PC-3 (cell line): ENCODE measurements at regions not wholly inside any gene's neighbourhood (a gene's known extent, or its start where the extent isn't known, plus 50 kb on each side); places are given as distances from the start of the nearest gene placed in this dataset.

ENCODE experiments used
- ATAC-seq: fragments of 200-7000 bp; cut with Tn5 transposase; 2 replicates; pipeline ENCODE4 v1.9.1; 2020; ENCODE audit warnings: mild to moderate bottlenecking, moderate library complexity
- BruUV-seq: library from RNA; stranded (reverse); fragments of 400-500 nt; replicated peaks from 2 replicates; lab custom pipeline; 2021; lab: Mats Ljungman, UMichigan
- CTCF ChIA-PET: fragments of 300-600 bp; sonication (Branson Sonifier 250); formaldehyde crosslinking; loops from one replicate; lab custom pipeline; 2022; ENCODE audit warnings: antibody characterized with exemption; lab: Charles Lee
- POLR2A ChIA-PET: fragments of 300-600 bp; sonication (Branson Sonifier 250); formaldehyde crosslinking; loops from one replicate; lab custom pipeline; 2022; ENCODE audit warnings: antibody characterized with exemption; ENCODE audit not compliant: unreplicated experiment; lab: Charles Lee
- DNase-seq: peaks from one replicate; pipeline ENCODE4 v3.0.0-alpha.2; 2015
- H2AFZ ChIP-seq: fragments of 300-600 bp; sonication (generic); 2 replicates; pipeline ENCODE4 v1.6.0; 2016; ENCODE audit warnings: antibody characterized with exemption, low read length
- H3F3A ChIP-seq: fragments of 300-600 bp; sonication (generic); one replicate; pipeline ENCODE4 v1.6.0; 2017; ENCODE audit warnings: antibody characterized with exemption, low read length, control low read depth, mild to moderate bottlenecking; ENCODE audit not compliant: unreplicated experiment
- H3K27ac ChIP-seq: fragments of 300-600 bp; sonication (generic); 2 replicates; pipeline ENCODE4 v1.5.1; 2016; ENCODE audit warnings: mild to moderate bottlenecking, low read length
- H3K27me3 ChIP-seq: fragments of 300-600 bp; sonication (generic); 2 replicates; pipeline ENCODE4 v1.6.1; 2016; ENCODE audit warnings: low read length, mixed read lengths
- H3K36me3 ChIP-seq: fragments of 300-600 bp; sonication (generic); 2 replicates; pipeline ENCODE4 v1.6.1; 2016; ENCODE audit warnings: low read depth, mixed run types, low read length, mixed read lengths
- H3K4me1 ChIP-seq: fragments of 300-600 bp; sonication (generic); 2 replicates; pipeline ENCODE4 v1.5.1; 2016; ENCODE audit warnings: low read length; ENCODE audit not compliant: insufficient read depth
- H3K4me2 ChIP-seq: fragments of 300-600 bp; sonication (generic); 2 replicates; pipeline ENCODE4 v1.6.0; 2016; ENCODE audit warnings: low read length
- H3K4me3 ChIP-seq: fragments of 300-600 bp; sonication (generic); 2 replicates; pipeline ENCODE4 v1.5.1; 2016; ENCODE audit warnings: mild to moderate bottlenecking, low read length, mixed read lengths
- H3K79me2 ChIP-seq: fragments of 300-600 bp; sonication (generic); 2 replicates; pipeline ENCODE4 v1.6.1; 2017; ENCODE audit warnings: low read length, mixed read lengths
- H3K9ac ChIP-seq: fragments of 300-600 bp; sonication (generic); 2 replicates; pipeline ENCODE4 v1.6.0; 2016; ENCODE audit warnings: mild to moderate bottlenecking, low read length
- H3K9me2 ChIP-seq: fragments of 300-600 bp; sonication (generic); replicated peaks from 2 replicates; pipeline ENCODE4 v1.6.1; 2016; ENCODE audit warnings: mixed run types, low read length, mixed read lengths
- H3K9me3 ChIP-seq: fragments of 300-600 bp; sonication (generic); 2 replicates; pipeline ENCODE4 v1.6.1; 2016; ENCODE audit warnings: low read length, mixed read lengths
- H4K20me1 ChIP-seq: fragments of 300-600 bp; sonication (generic); 2 replicates; pipeline ENCODE4 v1.6.1; 2016; ENCODE audit warnings: low read length, mixed read lengths
- CTCF ChIP-seq: fragments of 300-600 bp; sonication (generic); conservative IDR thresholded peaks from 2 replicates; pipeline ENCODE4 v1.5.1; 2017; ENCODE audit warnings: antibody characterized with exemption, low read depth, mild to moderate bottlenecking, low read length
- EZH2 ChIP-seq: fragments of 300-600 bp; sonication (generic); IDR thresholded peaks from one replicate; pipeline ENCODE4 v1.6.1; 2017; ENCODE audit warnings: antibody characterized with exemption, mild to moderate bottlenecking, low read length; ENCODE audit not compliant: unreplicated experiment
- EZH2phosphoT487 ChIP-seq: fragments of 300-600 bp; sonication (generic); IDR thresholded peaks from 2 replicates; pipeline ENCODE4 v1.6.1; 2018; ENCODE audit warnings: mild to moderate bottlenecking, antibody characterized with exemption, low read length, borderline replicate concordance
- intact Hi-C: fragments of 100-400 bp; cut with micrococcal nuclease; formaldehyde crosslinking; loops from 2 replicates; pipeline ENCODE4 v1.9.0; 2023

GRCh38 chr10:10128387-10128786 is 889.3 kb upstream of the CELF2 start:
- Histone ChIP-seq H3K36me3 (no peaks in the 10 kb centered on the region), H3K9ac (no peak overlapping the region), H4K20me1 (no peaks in the 10 kb centered on the region), H3K79me2 (no peaks in the 10 kb centered on the region), H3K9me2 (no peaks in the 10 kb centered on the region), H3K27ac (no peak overlapping the region), H3K4me2 (no peak overlapping the region), H3K4me1 (no peaks in the 10 kb centered on the region), H3F3A (no peaks in the 10 kb centered on the region), H2AFZ (no peak overlapping the region), H3K9me3 (no peaks in the 10 kb centered on the region), H3K27me3 (no peaks in the 10 kb centered on the region), H3K4me3 (no peak overlapping the region)
- no TSS peak for BruUV-seq
- intact Hi-C loops, result no loop called here
- TF ChIP-seq EZH2phosphoT487 (no peak), CTCF (no peak), EZH2 (no peak)
- no peak for ATAC-seq
- POLR2A ChIA-PET, result no interaction called here
- no peak for DNase-seq
- CTCF ChIA-PET, result no interaction called here

- ChIA-PET CTCF (no interaction called here), POLR2A (no interaction called here)
- no peaks in the 10 kb centered on the region for H3K9me3 ChIP-seq
- H3K79me2 ChIP-seq, result no peaks in the 10 kb centered on the region
- H3K27me3 ChIP-seq, result no peaks in the 10 kb centered on the region
- intact Hi-C loops, result no loop called here
- no peaks in the 10 kb centered on the region for H4K20me1 ChIP-seq
- H3K36me3 ChIP-seq, result no peaks in the 10 kb centered on the region
- TF ChIP-seq EZH2 (no peak), EZH2phosphoT487 (no peak), CTCF (no peak)
- H3K9me2 ChIP-seq, result no peaks in the 10 kb centered on the region
- H2AFZ ChIP-seq, result no peak overlapping the region
- no peaks in the 10 kb centered on the region for H3F3A ChIP-seq
- no peak overlapping the region for H3K4me2 ChIP-seq
- ATAC-seq (no peak), DNase-seq (no peak)
- H3K9ac ChIP-seq, result no peak overlapping the region
- BruUV-seq, result no TSS peak
- no peak overlapping the region for H3K27ac ChIP-seq
- no peak overlapping the region for H3K4me3 ChIP-seq
- no peaks in the 10 kb centered on the region for H3K4me1 ChIP-seq
Measured at GRCh38 chr10:10130686-10131085, 887.0 kb upstream of the CELF2 start.

- Histone ChIP-seq H3K9me3 (no peaks in the 10 kb centered on the region), H3K4me2 (no peak overlapping the region), H3K27ac (no peak overlapping the region), H3K9me2 (no peaks in the 10 kb centered on the region), H2AFZ (no peak overlapping the region), H3K36me3 (no peaks in the 10 kb centered on the region), H3K9ac (no peak overlapping the region), H3K27me3 (no peaks in the 10 kb centered on the region), H3K79me2 (no peaks in the 10 kb centered on the region), H3K4me1 (no peaks in the 10 kb centered on the region), H3K4me3 (no peak overlapping the region), H4K20me1 (no peaks in the 10 kb centered on the region), H3F3A (no peaks in the 10 kb centered on the region)
- no peak for ATAC-seq
- ChIA-PET POLR2A (no interaction called here), CTCF (no interaction called here)
- BruUV-seq, result no TSS peak
- no peak for DNase-seq
- TF ChIP-seq EZH2phosphoT487, result no peak
- no peak for TF ChIP-seq EZH2
- TF ChIP-seq CTCF, result no peak
- intact Hi-C loops, result no loop called here
Measured at GRCh38 chr10:10132009-10132408, 885.7 kb upstream of the CELF2 start.
